NCI-H1436 treated with DMSO at 0.1 percent for 48 hours (cell line): ENCODE measurements at regions not wholly inside any gene's neighbourhood (a gene's known extent, or its start where the extent isn't known, plus 50 kb on each side); places are given as distances from the start of the nearest gene placed in this dataset.

Experiments used
- DNase-seq: peaks from one replicate; lab custom pipeline; 2025; lab: John Stamatoyannopoulos, UW

DNA sequence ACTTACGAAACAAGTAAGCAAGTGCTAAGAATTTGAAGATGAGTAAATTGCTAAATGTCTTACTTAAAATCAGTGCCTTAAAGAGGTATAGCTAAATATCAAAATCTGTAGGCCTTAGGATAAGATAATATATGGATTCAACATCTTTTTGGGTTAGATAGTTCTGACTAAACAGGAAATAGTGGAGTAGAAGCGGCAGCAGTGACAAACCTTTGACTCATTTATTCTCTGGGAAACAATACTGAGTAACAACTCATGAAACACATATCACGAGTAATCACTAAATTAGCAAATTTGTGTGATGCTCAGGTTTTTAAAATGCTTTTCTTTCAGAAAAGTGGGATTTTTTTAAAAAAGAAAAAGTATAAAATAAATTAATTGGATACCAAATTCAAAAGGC, 762.1 kb upstream of the TYRP1 start:
- no peak for DNase-seq

DNA sequence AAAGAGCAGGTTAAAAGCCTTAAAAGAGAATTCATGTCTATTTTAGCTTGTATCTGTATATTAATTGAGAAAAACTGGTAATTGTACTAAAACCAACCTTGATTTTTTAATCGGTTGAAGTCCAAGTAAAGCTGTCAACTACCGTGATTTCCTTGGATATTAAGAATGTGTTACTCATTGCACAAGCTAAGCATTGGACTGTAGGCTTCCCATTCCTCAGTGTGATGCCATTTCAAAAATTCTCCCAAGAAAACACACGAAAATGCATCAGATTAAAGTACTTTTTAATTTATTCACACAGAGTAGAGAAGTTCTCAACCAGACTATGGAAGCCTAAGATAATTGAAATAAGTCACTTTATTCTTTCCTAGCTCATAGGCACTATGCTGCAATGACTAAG, 761.4 kb upstream of the TYRP1 start:
- no peak for DNase-seq

DNA sequence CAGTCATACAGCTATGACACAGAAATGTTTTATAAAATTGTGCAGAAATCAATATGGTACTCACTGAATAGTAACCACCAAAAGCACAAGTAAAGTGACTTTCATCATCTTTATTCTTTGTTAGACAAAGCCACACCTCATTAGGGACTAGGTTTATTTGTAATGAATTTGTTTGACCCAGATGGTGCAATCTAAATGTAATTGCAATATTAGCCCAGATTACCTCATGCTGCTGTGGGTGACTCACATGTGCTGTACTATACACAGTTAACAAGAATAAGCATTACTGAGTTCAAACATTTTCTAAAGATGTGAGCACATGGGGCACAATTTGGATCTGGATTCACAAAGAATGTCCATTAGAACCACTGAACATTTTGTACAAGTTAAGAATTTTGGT, 759.3 kb upstream of the TYRP1 start:
- DNase-seq = peak; percentile 17

DNA sequence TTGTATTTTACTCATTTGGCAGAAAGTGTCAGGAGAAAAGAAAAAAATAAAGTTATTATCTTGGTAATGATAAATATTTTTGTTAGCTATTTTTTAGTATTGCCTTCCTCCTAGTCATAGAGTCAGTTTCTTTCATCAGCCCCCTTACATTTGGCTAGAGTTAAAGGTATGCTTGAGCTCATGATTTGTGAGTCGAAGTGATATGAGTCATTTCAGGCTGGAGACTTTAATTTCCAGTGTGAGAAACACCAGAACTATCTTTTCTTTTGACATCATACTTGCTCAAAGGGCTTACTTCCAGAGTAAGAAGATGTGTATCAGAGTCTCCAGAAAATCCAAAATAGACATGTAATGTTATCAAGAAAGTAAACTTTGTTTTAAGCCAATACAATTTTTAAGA, 746.7 kb upstream of the TYRP1 start:
- no peak for DNase-seq

DNA sequence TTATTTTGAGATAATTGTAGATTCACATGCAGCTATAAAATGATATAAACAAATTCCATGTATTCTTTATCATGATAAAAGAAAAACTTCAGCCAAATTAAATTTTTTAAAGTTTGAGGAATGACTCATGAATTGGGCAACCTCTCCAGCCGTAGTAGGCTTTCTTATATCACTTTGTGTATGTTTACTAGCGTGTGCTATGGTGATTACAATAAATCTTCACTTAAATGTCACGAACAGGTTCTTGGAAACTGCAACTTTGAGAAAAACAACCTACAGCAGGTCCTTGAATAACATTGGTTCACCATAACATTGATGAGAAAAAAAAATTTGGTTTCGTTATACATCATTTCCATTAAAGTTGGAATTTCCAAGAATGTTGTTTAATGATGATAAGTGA, 730.9 kb upstream of the TYRP1 start:
- no peak for DNase-seq

DNA sequence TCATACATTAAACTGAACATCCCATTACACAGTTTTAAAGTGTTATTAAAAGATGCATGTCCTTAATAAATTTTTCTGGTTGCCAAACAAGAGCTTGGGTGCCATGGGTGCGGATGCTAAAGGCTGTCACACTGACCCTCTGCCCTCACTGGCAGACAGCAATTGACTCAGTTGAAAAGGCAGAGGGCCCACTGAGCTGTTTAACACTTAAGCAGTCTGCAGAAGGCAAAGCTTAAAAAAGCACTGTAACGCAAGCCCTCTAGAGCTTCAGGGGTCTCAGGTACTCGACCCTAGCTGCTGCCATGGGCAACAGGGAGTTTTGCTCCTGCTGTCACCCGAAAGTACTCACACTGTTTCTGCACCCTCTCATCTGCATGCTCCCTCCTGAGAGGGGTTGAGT, 726.4 kb upstream of the TYRP1 start:
- DNase-seq = no peak

DNA sequence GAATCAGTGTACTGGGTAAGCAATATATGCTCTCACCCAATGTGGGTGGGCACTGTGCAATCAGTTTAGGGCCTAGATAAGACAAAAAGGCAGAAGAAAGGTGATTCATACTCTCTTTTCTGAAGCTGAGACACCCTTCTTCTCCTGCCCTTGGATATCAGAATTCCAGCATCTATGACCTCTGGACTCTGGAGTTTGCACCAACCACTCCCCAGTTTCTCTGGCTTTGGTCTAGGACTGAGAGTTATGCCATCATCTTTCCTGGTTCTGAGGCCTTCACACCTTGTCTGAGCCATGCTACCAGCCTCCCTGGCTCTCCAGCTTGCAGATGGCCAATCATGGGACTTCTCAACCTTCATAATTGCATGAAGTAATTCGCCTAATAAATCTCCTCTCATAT, 724.6 kb upstream of the TYRP1 start:
- no peak for DNase-seq

DNA sequence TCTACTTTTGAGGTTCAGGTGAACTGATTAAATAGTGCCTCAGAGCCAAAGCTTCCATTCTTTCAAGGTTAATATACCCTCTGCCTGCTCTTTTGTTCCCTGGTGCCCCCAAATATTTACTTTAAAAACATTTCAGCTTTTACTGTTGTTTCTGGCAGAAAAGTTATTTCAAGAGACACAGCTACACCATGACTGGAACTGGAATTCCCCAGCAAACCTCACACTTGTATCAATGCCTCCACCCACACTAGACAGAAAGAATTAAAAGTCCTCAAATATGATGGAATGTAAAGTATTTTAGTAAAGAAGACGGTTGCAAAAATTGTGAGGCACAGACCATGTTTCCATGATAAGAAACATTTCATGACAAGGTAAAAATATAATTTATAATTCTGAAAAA, 720.2 kb upstream of the TYRP1 start:
- DNase-seq = no peak

DNA sequence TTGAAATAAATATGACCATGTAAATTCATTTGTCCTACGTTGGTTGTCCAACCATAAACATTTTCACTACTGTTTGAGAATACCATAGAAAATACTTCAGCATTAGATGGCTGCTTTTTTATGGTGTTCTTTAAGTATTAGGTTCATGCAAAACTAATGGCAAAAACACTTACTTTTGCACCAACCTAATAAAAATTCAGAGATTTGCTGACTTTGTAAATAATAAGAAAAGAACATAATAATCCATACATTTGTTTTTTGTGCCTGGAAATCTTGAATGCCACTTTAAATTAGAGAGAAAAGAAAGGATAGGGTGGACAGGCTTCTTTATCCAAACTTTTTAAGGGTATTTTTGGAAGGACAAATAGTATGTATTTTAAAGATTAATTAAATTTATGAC, 719.7 kb upstream of the TYRP1 start:
- DNase-seq = no peak

DNA sequence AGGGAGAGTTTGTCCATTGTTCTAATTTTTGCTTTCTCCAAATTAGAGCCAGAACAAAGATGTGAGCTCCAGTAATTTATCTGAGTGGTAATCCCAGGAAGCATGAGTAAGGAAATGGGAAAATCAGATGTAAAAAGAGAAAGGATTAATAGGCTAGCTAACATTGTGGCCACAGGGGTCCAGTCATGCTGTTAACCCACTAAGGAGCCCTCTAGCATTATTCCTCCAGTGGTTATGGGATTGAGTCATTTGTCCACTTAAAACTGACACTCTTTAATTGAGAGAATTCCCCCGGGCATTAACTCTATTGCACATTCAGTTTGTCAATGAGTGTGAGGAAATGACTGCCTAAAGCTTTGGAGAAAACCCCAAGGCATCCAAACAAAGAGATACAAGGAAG, 700.3 kb upstream of the TYRP1 start:
- DNase-seq = no peak

DNA sequence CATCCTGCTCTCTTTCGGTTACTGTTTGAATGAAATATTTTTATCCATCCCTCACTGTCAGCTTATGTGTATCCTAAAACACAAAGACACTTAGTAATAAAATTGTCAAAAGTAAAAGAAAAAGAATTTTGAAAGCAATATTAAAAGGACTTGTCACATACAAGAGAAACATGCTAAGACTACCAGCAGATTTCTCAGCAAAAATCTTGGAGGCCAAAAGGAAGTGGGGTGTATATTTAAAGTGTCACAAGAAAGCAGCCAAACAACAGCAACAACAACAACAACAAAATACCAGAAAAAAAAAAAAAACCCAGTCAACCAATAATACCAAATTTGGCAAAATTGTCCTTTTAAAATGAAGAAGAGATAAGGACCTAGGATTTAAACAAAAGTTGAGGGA, 678.7 kb upstream of the TYRP1 start:
- no peak for DNase-seq

DNA sequence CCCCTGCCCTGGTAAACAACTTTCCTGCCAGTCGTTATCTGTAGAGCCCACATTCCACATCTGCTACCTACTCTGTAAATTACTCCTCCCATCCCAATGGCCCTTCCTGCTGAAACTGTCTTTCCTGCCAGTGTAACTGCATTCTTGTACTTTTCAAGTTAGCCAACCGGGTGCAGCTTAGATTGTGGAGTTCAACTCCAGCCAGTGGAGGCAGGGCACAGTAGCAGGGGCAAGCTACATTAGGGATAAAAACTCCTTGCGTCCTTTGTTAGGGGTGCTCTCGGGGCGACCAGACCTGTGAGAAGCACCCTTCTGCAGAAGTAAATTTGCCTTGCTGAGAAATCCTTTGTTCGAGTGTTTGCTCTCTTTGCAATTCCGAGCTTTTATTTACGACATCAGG, 639.0 kb upstream of the TYRP1 start:
- DNase-seq = no peak

DNA sequence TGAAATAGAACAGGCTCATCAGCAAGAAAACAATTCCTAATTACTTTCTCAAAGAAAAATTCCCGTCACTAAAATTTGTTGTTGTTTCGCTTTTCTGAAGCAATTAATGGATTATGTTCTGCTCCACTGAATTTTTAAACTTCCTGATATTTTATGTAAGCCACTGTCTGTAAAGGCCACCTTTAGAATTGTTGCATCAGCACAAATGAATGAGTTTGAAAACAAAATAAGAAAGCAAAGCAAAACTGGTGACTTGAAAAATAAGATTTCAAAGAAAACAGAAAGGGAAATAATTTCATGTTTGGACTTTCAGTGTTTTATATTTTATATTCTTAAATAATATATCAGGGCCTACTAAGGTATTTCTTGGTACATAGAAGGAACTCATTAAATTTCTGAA, 636.3 kb upstream of the TYRP1 start:
- no peak for DNase-seq

DNA sequence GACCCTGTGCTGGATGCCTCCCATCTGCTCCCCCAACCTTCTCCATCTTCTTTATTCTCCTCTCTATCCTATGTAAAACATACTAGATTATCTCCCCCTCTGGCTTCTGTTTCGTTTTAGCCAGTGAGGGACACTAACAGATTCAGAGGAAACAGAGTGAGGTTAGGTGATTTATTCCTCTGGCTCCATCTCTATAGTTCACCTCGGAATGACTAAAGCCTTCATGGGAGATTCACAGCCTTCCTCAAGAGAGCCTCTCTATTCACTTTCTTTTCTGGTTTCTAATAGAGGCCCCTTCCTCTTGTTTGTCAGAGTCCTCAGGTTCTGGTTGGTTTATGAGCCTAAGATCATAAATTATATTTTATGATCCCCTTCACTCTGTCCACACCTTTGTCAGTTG, 633.1 kb upstream of the TYRP1 start:
- no peak for DNase-seq

DNA sequence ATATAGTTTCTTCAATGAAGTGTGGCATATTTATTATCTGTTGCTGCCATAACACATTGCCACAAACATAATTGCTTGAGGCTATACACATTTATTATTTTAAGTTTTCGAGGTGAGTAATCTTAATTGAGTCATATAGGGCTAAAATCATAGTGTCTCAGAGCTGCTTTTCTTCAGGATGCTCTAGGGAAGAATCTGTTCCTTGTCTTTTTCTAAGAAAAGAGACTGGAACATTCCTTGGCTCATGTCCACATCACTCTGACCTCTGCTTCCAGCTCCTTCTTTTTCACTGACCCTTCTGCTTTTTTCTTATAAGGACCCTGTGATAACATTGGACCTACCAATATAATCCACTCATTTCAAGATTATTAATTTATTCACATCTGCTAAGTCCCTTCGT, 632.4 kb upstream of the TYRP1 start:
- no peak for DNase-seq

DNA sequence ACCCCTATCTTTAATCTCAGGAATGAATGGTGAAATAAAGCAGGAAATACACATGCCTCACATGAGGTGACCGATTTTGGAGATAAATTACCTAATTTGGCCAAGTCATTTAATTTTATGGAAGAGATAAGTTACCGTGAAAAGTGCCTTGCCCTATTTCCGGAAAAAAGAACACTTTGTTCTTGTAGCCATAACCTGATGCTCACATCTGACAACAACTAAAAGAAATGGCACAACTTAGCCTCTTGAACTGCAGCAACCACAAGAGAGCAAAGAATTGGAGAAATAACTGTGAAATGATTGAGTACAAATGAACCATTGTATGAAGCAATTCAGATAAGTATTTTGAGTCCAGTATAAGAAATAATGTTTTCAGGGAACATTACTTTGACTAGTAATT, 628.1 kb upstream of the TYRP1 start:
- DNase-seq = no peak

DNA sequence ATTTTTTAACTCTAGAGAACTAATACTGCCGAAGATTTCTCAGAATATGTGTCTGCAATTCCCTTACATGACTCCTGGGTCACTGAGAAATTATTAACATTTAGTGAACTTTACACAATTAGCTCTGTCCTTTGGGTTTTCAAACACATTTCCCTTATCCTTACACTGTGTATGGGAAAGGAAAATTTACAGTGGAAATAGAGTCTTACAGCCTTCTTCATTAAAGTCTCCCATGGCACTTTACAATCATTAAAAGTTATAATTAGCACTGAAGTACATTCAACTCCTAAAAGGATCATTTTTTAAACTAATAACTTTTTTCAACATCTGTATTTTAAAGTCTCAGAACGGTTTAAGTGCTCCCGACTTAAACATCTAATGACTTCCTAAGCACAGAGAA, 627.5 kb upstream of the TYRP1 start:
- no peak for DNase-seq

DNA sequence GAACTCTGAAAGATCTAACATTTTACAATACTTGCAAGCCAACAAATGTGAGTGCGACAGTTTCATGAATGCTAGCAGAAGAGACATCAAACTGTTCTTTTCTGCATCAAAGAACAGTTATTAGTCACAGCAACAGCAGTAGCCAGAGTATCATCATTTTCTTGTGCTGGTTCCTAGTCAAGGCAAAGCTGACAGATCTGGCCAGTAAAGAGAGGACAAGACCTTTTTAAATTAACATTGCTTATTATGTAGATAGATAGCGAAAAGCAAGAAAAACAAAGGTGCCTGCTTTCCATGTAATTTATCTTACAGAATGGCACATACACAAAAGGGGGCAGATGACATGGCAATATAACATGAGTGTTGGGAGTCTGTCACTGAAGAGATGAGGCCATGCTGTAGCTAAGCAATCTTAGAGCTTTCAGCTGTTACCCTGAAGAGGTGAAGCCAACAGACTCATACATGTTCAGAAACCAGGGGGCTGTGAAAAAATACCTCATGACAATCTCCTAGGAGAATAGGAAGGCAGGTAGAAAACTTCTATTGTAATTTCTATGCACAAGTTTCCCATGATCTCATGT, 626.6 kb upstream of the TYRP1 start:
- no peak for DNase-seq

DNA sequence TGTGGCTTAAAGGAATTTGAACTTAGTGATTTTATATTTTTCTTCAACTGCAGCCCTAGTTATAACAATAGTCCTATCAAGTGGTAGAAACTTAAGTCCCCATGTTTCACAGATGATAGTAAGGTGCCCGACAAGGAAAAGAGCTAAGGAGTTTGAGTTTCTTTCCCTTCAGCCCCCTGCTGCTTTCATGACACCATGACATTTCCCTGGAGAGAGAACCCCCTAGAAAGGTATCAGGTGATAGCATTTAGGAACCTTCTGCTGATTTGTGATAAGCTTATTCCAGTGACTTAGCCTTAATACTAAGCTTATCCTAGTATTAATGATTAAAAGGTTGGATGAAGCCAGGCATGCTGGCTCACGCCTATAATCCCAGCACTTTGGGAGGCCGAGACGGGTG, 623.8 kb upstream of the TYRP1 start:
- no peak for DNase-seq

DNA sequence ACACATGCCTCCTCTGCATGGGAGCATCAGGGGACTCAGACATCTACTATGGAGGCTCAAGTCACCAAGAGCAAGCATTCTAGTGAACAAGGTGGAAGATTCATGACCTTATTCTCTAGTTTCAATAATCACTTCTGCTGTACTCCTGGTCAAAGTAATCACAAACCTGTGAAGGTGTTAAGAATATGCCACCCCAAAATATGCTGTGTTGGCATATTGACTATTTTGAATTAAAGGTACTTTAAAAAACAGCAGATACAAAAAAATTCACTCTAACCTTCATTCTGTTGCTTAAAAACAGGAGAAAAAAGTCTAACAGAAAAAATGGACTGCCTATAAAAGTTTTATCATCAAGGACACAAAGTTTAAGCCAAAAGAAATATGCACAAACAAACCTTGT, 607.8 kb upstream of the TYRP1 start:
- no peak for DNase-seq

DNA sequence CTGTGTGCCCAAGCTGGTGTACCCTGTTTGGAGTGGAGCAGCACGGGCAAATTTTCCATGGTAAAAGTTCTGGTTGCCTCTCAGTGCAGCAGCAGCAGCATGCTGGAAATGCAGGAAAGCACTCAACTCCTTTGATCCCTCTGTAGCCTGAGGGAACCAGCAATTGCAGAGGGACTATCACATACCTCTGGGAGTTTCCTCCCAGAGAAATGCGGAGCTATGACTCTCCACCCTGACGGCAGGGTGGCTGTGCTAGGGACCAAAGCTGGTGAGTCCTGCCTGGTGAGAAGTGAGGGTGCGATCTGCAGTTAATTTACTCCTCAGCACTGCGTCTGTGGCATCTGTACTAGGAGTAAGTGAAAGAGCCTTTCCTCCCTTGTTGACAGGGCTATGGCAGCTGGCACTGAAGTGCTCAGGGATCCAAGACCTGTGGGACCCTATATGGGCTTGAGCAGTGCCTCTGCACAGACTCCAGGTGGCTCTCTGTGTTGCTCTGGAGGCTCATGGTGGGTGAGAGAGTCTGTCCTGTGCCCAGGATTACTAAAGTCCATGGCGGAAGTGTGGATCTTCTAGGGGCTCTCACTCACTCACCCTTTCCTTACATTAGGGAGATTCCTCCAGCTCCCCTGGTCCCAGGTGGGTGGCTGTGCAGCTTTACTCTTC, 601.2 kb upstream of the TYRP1 start:
- no peak for DNase-seq

DNA sequence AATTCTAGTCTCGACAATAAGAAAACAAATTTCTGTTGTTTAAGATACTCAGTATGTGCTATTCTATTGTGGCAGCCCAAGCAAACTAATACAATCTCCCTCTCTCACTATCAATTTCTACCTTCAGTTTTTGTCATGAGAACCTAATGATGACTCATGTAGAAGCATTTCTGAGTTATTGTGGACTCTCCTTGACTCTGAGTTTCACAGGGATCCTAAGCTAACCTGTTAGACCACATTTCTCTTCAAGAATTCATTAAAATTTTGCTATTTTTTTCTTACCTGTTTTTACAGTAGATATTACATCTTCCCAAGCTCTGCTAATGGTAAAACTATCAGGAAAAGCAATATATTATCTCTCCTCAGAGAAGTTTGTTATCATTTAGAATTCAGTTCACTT, 599.1 kb upstream of the TYRP1 start:
- DNase-seq = no peak

DNA sequence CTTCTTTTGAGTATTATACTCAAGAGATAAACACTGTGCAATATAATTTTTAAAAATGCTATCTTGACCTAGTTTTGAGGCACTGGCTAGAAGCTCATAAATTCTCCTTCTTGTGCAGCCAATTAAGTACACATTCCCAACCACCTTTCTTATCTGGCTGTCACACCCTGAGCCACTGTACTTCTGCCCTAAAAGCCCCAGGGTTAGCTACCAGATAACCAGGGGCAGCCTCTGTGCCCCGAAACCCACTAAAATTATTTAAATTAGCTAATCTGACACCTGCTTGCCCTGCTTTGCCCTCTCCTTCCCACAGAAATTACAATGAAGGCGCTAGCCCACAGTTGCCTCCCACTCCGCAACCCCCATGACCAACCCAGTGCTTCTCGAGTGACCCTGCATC, 597.3 kb upstream of the TYRP1 start:
- no peak for DNase-seq

DNA sequence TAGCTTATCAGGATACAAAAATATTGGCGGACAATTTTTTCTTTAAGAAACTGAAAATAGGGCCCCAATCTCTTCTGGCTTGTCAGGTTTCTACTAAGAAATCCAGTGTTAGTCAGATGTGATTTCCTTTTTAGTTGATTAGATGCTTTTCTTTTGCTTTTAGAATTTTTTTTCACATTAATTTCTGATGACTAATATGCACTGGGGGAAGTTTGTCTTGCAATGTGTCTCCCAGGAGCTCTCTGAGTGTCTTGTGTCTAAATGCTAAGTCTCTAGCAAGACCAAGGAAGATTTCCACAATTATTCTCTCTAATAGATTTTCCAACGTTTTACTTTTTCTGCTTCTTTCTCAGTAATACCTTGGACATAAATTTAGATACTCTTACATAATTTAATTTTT, 559.8 kb upstream of the TYRP1 start:
- DNase-seq = no peak

DNA sequence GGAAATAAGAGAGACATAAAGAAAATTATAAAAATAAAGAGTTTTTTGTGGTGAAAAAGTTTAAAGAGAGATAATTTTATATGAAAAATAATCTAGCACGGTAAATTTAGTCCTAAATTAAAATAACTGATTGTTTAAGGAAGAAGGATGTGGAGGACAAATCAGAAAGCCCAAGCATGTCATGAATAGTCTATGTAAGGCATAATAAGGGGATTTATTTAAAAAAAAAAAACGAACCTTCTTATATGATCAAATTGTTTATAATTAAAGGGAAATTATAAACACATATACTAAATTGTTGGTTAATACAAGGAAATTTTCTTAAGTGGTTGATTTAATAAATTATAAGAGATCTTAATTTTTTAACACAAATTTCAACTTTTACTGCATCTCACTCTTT, 551.8 kb upstream of the TYRP1 start:
- no peak for DNase-seq
